ENCODE measurements at regions not wholly inside any gene's neighbourhood (a gene's known extent, or its start where the extent isn't known, plus 50 kb on each side); places are given as distances from the start of the nearest gene placed in this dataset.
"Not testable (repeated sequence)": the region's sequence is repeated elsewhere in the genome, so short reads cannot be mapped to it uniquely, and the experiment has no call there.

DNA sequence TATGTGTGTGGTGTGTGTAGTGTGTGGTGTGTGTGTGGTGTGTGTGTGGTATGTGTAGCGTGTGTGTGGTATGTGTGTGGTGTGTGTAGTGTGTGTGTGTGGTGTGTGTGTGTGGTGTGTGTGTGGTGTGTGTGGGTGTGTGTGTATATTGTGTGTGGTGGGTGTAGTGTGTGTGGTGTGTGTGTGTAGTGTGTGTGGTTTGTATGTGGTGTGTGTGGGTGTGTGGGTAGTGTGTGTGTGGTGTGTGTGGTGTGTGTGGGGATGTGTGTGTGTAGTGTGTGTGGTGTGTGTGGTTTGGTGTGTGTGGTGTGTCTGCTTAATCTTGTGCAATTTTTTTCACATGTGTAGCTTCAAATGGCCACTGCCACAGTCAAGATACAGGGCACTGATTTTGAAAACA, 94.5 kb downstream of the CPZ start:
- H3K9me3 Mint-ChIP-seq: peaks cover 0 to 6% (median 0%) of the 10 kb centered on the region in 3 donors
- peaks cover 5% of the 10 kb centered on the region for H3K27me3 Mint-ChIP-seq
- no peak overlapping the region for H3K27ac Mint-ChIP-seq
- no peaks in the 10 kb centered on the region for H3K36me3 Mint-ChIP-seq
- no peak overlapping the region for H3K4me3 Mint-ChIP-seq
- no peaks in the 10 kb centered on the region for H3K4me1 Mint-ChIP-seq

DNA sequence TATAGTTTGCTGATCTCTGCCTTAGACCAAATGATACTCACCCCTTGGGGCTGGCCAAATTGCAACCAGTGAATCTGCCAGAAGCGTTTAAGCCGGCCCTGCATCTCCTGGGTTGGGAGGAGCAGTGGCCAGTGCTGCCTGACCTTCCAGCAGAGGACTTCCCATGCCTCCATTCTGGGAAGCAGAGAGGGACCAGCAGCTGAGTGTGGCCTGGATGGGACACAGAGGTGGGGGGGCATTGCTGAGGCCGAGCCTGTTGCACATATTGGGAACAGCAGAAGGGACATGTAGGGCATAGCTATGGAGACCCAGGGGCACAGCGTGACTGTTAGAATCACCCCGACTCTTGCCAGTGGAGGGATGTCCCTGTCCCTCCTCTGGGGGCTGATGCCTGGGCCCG, 93.3 kb downstream of the CPZ start:
- Mint-ChIP-seq H3K4me3 (no peak overlapping the region), H3K27me3 (peaks cover 5% of the 10 kb centered on the region), H3K4me1 (no peaks in the 10 kb centered on the region), H3K27ac (no peak overlapping the region), H3K9me3 (peaks cover 0 to 6% (median 0%) of the 10 kb centered on the region in 3 donors), H3K36me3 (no peaks in the 10 kb centered on the region)

DNA sequence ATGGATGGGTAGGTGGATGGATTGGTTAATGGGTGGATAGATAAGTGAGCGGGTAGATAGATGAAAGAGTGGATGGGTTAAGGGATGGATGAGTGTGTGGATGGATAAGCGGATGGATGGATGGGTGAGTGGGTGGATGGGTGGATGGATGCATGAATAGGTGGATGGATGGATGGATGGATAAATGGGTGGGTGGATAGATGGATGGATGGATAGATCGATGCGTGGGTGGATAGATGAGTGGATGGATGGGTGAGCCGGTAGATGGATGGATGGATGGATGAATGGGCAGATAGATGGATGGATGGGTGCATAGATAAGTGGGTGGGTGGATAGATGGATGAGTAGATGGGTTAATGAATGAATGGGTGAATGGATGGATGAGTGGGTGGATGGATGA, 90.9 kb downstream of the CPZ start:
- Mint-ChIP-seq H3K4me3 (no peak overlapping the region), H3K36me3 (no peaks in the 10 kb centered on the region), H3K4me1 (no peaks in the 10 kb centered on the region), H3K27me3 (peaks cover 5% of the 10 kb centered on the region), H3K27ac (no peak overlapping the region), H3K9me3 (peaks cover 0 to 6% (median 0%) of the 10 kb centered on the region in 3 donors)

DNA sequence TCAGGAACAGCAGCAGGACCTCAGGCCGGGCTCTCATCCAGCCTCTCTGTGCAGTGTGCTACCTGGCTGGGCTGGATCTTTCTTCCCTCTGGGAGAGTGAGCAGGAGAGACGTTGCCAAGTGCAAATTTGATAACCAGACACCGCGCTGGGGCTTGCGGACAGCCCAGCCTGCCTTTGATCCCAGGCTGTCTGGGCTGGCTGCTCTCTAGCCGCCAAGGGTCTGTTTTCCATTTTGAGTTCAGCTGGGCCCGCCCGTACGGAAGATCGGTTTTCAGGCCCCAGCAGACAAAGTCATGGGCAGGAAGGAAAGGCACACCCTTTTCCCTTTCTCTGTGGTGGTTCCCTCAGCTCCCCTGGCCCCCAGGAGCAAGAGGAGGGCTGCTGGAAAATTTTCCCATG, 90.2 kb downstream of the CPZ start:
- no peak overlapping the region for H3K4me3 Mint-ChIP-seq
- H3K36me3 Mint-ChIP-seq: no peaks in the 10 kb centered on the region
- no peaks in the 10 kb centered on the region for H3K4me1 Mint-ChIP-seq

DNA sequence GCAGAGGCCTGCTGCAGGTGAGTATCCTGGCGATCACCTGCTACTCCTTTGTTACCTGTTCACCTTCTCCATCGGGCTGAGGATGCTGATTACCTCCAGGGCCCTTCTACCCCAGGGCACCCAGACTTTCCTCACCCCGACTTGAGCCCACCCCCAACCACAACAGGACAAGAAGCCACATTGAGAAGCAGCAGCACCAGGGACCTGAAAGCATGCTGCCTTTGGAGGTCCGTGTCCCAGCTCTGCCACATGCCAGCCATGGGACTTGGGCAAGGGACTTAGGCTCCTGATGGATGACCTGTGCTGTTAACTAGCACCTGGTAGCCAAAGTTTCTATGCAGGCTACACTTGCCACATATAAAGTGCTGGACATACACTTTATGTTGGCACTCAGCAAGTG, 89.7 kb downstream of the CPZ start:
- Mint-ChIP-seq H3K9me3 (peaks cover 0 to 7% (median 0%) of the 10 kb centered on the region in 3 donors), H3K27ac (no peak overlapping the region), H3K4me3 (peak overlapping the region in 1 of 4 donors; percentile 39), H3K27me3 (no peaks in the 10 kb centered on the region), H3K36me3 (no peaks in the 10 kb centered on the region), H3K4me1 (no peaks in the 10 kb centered on the region)

More for the DNA sequence above, 90.2 kb downstream of the CPZ start:
- Mint-ChIP-seq H3K9me3 (peaks cover 0 to 7% (median 0%) of the 10 kb centered on the region in 3 donors), H3K27ac (no peak overlapping the region), H3K27me3 (peaks cover 2% of the 10 kb centered on the region)

DNA sequence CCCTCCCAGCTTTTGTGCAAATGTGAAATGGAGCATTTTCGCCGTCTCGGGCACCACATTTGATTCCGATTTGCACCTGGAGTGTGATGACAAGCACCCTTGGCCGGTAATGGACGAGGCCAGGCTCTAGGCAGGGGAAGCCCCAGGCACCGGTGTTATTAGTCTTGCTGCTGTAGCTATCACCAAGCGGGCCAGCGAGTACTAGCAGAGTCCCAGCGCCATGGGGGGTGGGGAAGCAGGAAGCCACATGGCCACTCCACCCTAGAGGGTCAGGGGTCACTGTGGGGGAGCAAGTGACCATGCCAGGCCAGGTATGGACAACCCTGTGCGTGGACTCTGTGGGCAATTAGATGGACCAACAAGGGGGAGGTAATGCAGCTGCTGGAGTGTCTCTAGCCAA, 88.8 kb downstream of the CPZ start:
- Mint-ChIP-seq H3K36me3 (no peaks in the 10 kb centered on the region), H3K4me3 (no peak overlapping the region), H3K27ac (peak overlapping the region in 1 of 3 donors; percentile 91), H3K9me3 (peaks cover 0 to 7% (median 0%) of the 10 kb centered on the region in 3 donors), H3K4me1 (no peaks in the 10 kb centered on the region), H3K27me3 (no peaks in the 10 kb centered on the region)

DNA sequence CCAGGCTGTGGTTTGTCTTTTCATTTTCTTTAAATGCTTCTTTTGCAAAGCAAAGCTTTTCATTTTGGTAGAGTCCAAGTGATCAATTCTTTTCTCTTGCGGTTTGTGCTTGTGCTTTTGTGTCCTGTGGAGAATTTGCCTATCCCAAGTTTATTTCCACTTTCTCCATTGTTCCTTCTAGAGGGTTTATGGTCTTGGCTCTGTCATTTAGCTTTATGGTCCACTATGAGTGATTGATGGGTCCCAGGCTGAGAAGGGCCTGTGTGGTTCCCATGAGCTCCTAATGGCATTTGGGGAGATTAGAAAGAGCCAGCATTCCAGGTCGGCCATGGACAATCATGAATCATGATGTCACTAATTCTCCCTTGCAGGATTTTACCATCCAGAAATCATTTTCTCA, 86.5 kb downstream of the CPZ start:
- Mint-ChIP-seq H3K4me1 (no peaks in the 10 kb centered on the region), H3K4me3 (no peak overlapping the region), H3K27me3 (no peaks in the 10 kb centered on the region), H3K36me3 (no peaks in the 10 kb centered on the region), H3K9me3 (peaks cover 0 to 6% (median 0%) of the 10 kb centered on the region in 3 donors), H3K27ac (no peak overlapping the region)

DNA sequence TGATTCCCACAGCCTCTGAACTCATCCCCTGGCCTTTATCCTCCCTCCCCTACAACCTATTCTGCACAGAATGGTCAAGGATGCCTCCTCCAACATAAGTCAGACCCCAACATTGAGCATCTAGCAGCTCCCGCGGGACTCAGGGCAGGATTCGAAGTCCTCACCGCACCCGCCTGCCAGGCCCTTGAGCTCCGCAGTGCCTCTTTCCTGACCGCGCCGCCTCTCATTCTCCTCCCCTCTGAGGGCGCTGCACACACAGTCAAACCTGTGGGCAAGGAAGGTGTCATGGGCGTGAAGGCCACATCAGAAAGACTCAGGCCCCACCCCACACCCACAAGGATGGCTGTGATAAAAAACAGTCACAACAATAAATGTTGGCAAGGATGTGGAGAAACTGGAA, 84.1 kb downstream of the CPZ start:
- H3K4me3 Mint-ChIP-seq: no peak overlapping the region
- no peak overlapping the region for H3K27ac Mint-ChIP-seq
- H3K36me3 Mint-ChIP-seq: no peaks in the 10 kb centered on the region
- peaks cover 0 to 7% (median 0%) of the 10 kb centered on the region in 3 donors for H3K9me3 Mint-ChIP-seq
- H3K4me1 Mint-ChIP-seq: no peaks in the 10 kb centered on the region
- no peaks in the 10 kb centered on the region for H3K27me3 Mint-ChIP-seq

DNA sequence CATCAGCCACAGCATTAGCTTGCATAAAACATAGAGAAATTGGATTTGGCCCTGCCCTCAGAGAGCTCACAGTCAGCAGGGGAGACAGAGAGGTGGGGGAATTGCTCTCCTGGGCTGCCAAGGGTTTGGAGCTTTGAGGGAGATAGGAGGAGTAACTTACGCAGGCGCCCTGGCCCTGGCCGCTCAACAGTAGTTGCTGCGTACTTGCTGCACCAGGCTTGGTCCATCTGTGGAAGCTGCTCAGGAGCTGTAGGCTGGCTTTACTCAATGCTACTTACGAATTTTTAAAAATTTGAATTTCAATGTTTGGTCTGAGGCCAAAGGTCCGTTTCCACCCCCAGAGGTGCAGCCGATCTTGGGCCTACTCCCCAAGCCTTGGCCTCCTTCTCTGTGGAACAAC, 83.3 kb downstream of the CPZ start:
- H3K27me3 Mint-ChIP-seq: no peaks in the 10 kb centered on the region
- H3K27ac Mint-ChIP-seq: no peak overlapping the region
- no peak overlapping the region for H3K4me3 Mint-ChIP-seq
- H3K9me3 Mint-ChIP-seq: peaks cover 0 to 7% (median 5%) of the 10 kb centered on the region in 3 donors
- no peaks in the 10 kb centered on the region for H3K36me3 Mint-ChIP-seq
- H3K4me1 Mint-ChIP-seq: no peaks in the 10 kb centered on the region

DNA sequence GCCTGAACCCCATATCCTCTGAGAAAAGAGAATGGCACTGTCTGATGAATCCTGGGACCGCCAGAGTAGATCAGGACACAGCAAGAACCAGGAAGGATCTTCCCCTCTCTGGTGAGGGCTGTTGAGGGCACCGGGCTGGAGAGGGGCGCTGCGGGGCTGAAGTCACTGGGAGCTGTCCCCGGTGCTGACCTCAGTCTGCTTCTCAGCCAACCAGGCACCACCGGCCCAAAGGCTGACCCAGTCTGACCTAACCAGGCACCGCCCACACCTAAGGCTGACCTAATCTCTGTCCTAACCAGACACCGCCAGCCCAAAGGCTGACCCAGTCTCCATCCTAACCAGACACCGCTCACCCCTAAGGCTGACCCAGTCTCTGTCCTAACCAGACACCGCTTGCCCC, 82.8 kb downstream of the CPZ start:
- Mint-ChIP-seq H3K9me3 (peaks cover 0 to 7% (median 5%) of the 10 kb centered on the region in 3 donors), H3K27ac (peak overlapping the region in 1 of 3 donors; percentile 53), H3K4me3 (no peak overlapping the region), H3K4me1 (no peaks in the 10 kb centered on the region), H3K36me3 (no peaks in the 10 kb centered on the region), H3K27me3 (no peaks in the 10 kb centered on the region)

DNA sequence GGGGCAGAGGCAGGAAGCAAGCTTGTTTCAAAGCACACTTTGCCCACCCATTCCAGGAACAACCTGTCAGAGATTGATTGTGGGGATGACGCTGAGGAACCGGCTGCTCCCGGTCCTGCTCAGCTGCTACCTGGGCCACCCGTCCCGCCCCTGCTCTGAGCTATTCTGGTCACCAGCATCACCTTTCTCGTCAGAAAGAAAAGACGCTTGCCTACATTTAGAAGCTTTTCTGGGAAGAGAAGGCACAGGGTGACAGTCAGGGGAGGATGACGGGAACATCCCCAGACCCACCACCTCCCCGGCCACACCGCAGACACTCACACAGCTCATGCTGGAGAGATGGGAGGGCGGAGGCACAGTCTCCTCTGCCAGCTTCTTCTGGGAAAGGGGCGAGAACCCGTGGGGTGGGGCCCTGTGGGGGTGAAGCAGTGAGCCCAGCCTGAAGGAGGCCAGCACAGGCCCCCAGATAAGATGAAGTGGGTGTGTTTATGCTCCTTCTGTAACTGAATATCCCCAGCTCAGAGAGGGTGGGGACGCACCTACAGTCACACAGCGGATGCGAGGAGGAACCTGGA, 81.8 kb downstream of the CPZ start:
- Mint-ChIP-seq H3K27me3 (no peaks in the 10 kb centered on the region), H3K36me3 (no peaks in the 10 kb centered on the region), H3K9me3 (peaks cover 0 to 7% (median 5%) of the 10 kb centered on the region in 3 donors), H3K27ac (no peak overlapping the region), H3K4me3 (no peak overlapping the region), H3K4me1 (no peaks in the 10 kb centered on the region)

DNA sequence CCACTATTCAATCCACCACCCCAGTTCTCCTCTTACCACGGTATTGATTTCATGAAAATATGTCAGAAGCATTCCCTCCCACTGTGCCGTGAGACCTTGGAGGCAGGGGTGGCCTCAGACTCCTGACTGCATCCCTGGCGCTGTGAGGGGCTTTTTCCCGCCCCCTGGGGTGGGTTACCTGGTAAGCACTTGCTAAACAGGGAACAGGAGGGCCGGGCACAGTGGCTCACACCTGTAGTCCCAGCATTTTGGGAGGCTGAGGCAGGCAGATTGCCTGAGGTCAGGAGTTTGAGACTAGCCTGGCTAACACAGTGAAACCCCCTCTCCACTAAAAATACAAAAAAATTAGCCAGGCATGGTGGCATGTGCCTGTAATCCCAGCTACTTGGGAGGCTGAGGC, 80.5 kb downstream of the CPZ start:
- H3K9me3 Mint-ChIP-seq, H3K4me3 Mint-ChIP-seq, H3K4me1 Mint-ChIP-seq, H3K27ac Mint-ChIP-seq, H3K27me3 Mint-ChIP-seq, H3K36me3 Mint-ChIP-seq: not testable (repeated sequence)

DNA sequence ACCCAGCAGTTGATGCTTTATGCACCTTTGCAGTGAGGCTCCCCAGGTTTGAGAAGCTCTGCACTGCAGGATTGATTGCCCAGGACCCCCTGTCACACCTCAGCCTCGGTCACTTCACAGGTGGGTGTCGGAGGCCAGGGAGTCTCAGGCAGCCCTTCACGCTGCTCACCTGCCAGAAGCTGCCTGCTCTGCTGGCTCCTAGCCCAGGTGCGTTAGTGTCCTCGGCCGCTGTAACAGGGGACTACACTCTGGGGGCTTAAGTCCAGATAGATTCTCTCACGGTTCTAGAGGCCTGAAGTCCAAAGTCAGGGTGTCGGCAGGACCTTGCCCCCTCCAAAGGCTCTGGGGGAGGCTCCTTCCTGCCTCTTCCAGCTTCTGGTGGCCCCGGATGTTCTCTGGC, 79.9 kb downstream of the CPZ start:
- Mint-ChIP-seq H3K27ac (no peak overlapping the region), H3K36me3 (no peaks in the 10 kb centered on the region), H3K9me3 (peaks cover 5 to 12% (median 6%) of the 10 kb centered on the region in 3 donors), H3K4me1 (no peaks in the 10 kb centered on the region), H3K27me3 (no peaks in the 10 kb centered on the region), H3K4me3 (no peak overlapping the region)

DNA sequence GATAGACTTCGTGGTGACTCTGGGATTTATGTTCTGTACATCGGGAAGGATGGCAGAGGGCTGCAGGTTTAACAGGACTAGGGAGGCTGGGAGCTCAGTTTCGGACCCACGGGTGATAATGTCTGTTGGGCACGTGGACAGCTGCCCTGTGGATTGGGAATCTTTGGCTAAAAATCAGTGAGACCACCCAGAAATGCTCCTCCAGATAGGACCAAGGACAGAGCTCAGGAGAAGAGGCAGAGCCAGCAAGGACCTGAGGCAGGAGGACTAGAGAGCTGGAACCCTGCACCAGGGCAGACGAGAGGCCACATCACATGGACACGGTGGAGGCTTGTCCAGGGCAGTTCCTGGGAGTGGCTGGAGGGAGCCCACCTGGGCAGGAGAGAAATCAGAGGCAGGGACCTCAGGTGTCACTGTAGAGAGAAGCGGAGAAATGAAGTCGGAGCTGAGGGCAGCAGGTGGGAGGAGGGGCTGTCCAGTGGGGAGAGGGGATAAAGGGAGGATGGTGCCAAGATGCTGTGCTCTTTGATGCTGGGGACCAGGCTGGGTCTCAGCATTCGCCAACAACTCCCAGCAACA, 79.2 kb downstream of the CPZ start:
- Mint-ChIP-seq H3K4me1 (no peaks in the 10 kb centered on the region), H3K27ac (peak overlapping the region in 1 of 3 donors; percentile 60), H3K4me3 (no peak overlapping the region), H3K9me3 (peaks cover 5 to 12% (median 6%) of the 10 kb centered on the region in 3 donors), H3K27me3 (no peaks in the 10 kb centered on the region), H3K36me3 (no peaks in the 10 kb centered on the region)

Data from IgD-negative memory B cell (primary cell).